ENCODE measurements at regions not wholly inside any gene's neighbourhood (a gene's known extent, or its start where the extent isn't known, plus 50 kb on each side); places are given as distances from the start of the nearest gene placed in this dataset.
"Not testable (repeated sequence)": the region's sequence is repeated elsewhere in the genome, so short reads cannot be mapped to it uniquely, and the experiment has no call there.

DNA sequence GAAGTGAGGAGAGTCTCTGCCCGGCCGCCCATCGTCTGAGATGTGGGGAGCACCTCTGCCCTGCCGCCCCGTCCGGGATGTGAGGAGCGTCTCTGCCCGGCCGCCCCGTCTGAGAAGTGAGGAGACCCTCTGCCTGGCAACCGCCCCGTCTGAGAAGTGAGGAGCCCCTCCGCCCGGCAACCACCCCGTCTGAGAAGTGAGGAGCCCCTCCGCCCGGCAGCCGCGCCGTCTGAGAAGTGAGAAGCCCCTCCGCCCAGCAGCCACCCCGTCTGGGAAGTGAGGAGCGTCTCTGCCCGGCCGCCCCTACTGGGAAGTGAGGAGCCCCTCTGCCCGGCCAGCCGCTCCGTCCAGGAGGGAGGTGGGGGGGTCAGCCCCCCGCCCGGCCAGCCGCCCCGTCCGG is 55.2 kb upstream of the CFAP126 start:
- H3K27me3 ChIP-seq (ENCODE audit: control insufficient read depth, insufficient read depth, low read length); H3K36me3 ChIP-seq (replicated peaks; ENCODE audit: control insufficient read depth, insufficient read depth, low read length); DNase-seq; H3K4me3 ChIP-seq (ENCODE audit: insufficient read depth, low read depth, low read length): not testable (repeated sequence)

DNA sequence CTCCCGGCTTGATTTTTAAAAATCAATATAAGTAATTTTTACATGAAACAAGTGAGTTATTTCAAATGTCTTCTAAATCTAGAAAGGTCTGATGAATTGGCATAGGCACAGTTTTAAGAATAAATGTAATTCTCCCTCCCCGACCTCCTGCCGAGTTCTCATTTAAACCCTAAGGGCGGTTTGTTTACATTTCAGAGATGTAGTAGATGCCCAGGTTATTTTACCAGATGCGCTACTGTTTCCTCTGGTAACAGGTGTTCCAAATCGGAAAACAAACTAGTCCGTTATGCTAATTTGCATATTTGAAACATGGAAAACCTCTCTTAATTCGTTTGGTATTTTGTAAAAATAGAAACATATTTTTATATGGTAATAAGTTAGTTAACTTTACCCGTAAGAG is 53.8 kb upstream of the CFAP126 start:
- Histone ChIP-seq H3K27me3 (ENCODE audit: control insufficient read depth, insufficient read depth, low read length) (no peaks in the 10 kb centered on the region; the same call in 1 of the 2 replicates), H3K36me3 (replicated peaks; ENCODE audit: control insufficient read depth, insufficient read depth, low read length) (no peaks in the 10 kb centered on the region), H3K4me3 (ENCODE audit: insufficient read depth, low read depth, low read length) (peak overlapping the region; percentile 47)
- DNase-seq: no peak

DNA sequence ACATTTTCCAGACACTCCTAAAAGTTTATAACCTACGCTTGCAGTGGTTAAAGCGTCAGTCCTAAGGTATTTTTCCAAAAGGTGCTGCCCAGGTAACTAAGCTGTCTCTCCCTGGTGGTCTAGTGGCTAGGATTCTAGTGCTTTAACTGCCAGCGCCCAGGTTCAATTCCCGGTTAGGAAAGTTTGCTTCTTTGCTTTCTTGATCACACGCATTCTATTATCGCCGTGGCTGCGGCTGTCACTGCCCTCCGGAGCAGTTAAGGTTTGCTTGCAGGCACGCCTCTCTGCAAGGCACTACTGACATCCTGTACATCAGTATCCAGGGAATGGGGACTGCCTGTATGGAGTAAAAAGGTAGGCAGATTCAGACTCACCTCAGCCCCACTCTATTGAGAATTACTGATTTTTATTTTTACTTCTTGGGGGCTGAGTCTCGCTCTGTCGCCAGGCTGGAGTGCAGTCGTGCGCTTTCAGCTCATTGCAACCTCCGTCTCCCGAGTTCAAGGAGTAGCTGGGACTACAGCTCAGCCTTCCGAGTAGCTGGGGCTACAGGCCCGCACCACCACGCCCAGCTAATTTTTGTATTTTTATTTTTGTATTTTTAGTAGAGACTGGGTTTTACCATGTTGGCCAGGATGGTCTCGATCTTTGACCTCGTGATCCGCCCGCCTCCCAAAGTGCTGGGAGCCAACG is 53.2 kb upstream of the CFAP126 start:
- DNase-seq: peak; percentile 60

DNA sequence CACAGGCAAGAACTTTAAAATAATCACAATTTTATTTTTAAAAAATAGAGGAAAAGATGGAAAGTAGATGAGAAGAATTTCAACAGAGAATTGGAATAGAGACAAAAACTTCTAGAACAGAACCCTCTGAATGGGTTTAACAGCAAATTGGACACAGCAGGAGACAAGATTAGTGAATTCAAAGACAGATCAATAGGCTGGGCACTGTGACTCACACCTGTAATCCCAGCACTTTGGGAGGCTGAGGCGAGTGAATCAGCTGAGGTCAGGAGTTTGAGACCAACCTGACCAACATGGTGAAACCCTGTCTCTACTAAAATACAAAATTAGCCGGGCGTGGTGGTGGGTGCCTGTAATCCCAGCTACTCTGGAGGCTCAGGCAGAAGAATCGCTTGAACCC is 49.9 kb upstream of the CFAP126 start:
- not testable (repeated sequence) for H3K27me3 ChIP-seq (ENCODE audit: control insufficient read depth, insufficient read depth, low read length); H3K36me3 ChIP-seq (replicated peaks; ENCODE audit: control insufficient read depth, insufficient read depth, low read length); DNase-seq; H3K4me3 ChIP-seq (ENCODE audit: insufficient read depth, low read depth, low read length)

More for the DNA sequence above, 53.2 kb upstream of the CFAP126 start:
- H3K36me3 ChIP-seq (replicated peaks; ENCODE audit: control insufficient read depth, insufficient read depth, low read length): no peaks in the 10 kb centered on the region
- peak overlapping the region; percentile 47 for H3K4me3 ChIP-seq (ENCODE audit: insufficient read depth, low read depth, low read length)
- no peaks in the 10 kb centered on the region; the same call in 1 of the 2 replicates for H3K27me3 ChIP-seq (ENCODE audit: control insufficient read depth, insufficient read depth, low read length)

Measured in H7 (cell line).